Transverse colon (tissue), 4 donors: ENCODE measurements at regions not wholly inside any gene's neighbourhood (a gene's known extent, or its start where the extent isn't known, plus 50 kb on each side); places are given as distances from the start of the nearest gene placed in this dataset.

ENCODE experiments used
- DNase-seq: peaks from one replicate; pipeline ENCODE4 v3.0.0-alpha.2; 2019
- H3K27ac ChIP-seq, 4 donors: fragments of 200-600 bp; sonication (generic); 2 replicates each; pipeline ENCODE4 v1.5.1; 2016 to 2018; ENCODE audit warnings: inconsistent platforms in 4 of 4
- H3K27me3 ChIP-seq: fragments of 200-600 bp; sonication (generic); 2 replicates; pipeline ENCODE4 v1.5.1; 2017; ENCODE audit warnings: inconsistent platforms
- H3K36me3 ChIP-seq, 4 donors: fragments of 200-600 bp; sonication (generic); 2 replicates each; pipeline ENCODE4 v1.5.1; 2017 to 2019; ENCODE audit warnings: inconsistent platforms in 4 of 4
- H3K4me1 ChIP-seq, 4 donors: fragments of 200-600 bp; sonication (generic); 2 replicates each; pipeline ENCODE4 v1.5.1; 2017 to 2020; ENCODE audit warnings: inconsistent platforms in 4 of 4
- H3K4me3 ChIP-seq, 4 donors: fragments of 200-600 bp; sonication (generic); 1 replicate in 1 of 4; 2 replicates in 3 of 4; pipeline versions ENCODE4 v1.5.1 to v1.6.1; 2017 to 2019; ENCODE audit warnings: inconsistent platforms in 4 of 4
- H3K9me3 ChIP-seq, 2 donors: fragments of 200-600 bp; sonication (generic); 2 replicates each; pipeline ENCODE4 v1.5.1; 2017 to 2019; ENCODE audit warnings: inconsistent platforms in 2 of 2
- EP300 ChIP-seq: sonication (generic); formaldehyde crosslinking; IDR thresholded peaks from one replicate; pipeline ENCODE4 v1.6.1; 2017; ENCODE audit warnings: antibody characterized with exemption, low read depth
- POLR2A ChIP-seq: fragments of 450-650 bp; IDR thresholded peaks from one replicate; pipeline ENCODE4 v1.6.1; 2016; ENCODE audit warnings: antibody characterized with exemption, mild to moderate bottlenecking, moderate library complexity
- POLR2AphosphoS5 ChIP-seq, 3 donors: sonication (generic); formaldehyde crosslinking; IDR thresholded peaks; one replicate each; pipeline ENCODE4 v1.6.1; 2016; ENCODE audit warnings: antibody characterized with exemption in 3 of 3
- WGBS, 2 donors: methylation state at CpG; one replicate each; pipeline ENCODE4 v1.1.5; 2018; ENCODE audit warnings: low coverage in 1 of 2; 5-methylcytosine and 5-hydroxymethylcytosine counted together
- in situ Hi-C, 4 donors: fragments of 200-750 bp; cut with MboI; loops; one replicate each; pipeline versions ENCODE4 v1.15.0 to v1.15.1; 2017; ENCODE audit warnings: low sequenced_read_pairs in 3 of 4, low pct_ligation_motif_present in 1 of 4, low pct_unique_long_range_greater_than_20kb in 1 of 4
- intact Hi-C: fragments of 100-400 bp; cut with DNase I; formaldehyde crosslinking; loops from one replicate; pipeline ENCODE4 v1.15.1; 2023; ENCODE audit warnings: low total_unique reads
- TF ChIP-seq, protein P1 (sequence below), 5 experiments: fragments of 200-600 bp in 3 of 5; fragments of 450-650 bp in 2 of 5; sonication (generic) in 3 of 5; IDR thresholded peaks; 1 replicate in 2 of 5; 2 replicates in 3 of 5; pipeline ENCODE4 v1.5.1; 2016 to 2017; ENCODE audit warnings: antibody characterized with exemption in 5 of 5, inconsistent platforms in 3 of 5, mild to moderate bottlenecking in 2 of 5, moderate library complexity in 1 of 5

GRCh38 chr22:48251629-48252028, 1489.2 kb downstream of the TBC1D22A start:
- Histone ChIP-seq H3K27ac (no peak overlapping the region), H3K4me1 (peaks cover 6 to 19% (median 15%) of the 10 kb centered on the region in 4 donors), H3K27me3 (peaks cover 8% of the 10 kb centered on the region), H3K4me3 (no peak overlapping the region), H3K9me3 (no peaks in the 10 kb centered on the region), H3K36me3 (no peaks in the 10 kb centered on the region)
- intact Hi-C loops = no loop called here
- TF ChIP-seq POLR2A (no peak), POLR2AphosphoS5 (IDR thresholded peaks at IDR 0.05) (no peak), EP300 (no peak)
- TF ChIP-seq, protein P1, sequence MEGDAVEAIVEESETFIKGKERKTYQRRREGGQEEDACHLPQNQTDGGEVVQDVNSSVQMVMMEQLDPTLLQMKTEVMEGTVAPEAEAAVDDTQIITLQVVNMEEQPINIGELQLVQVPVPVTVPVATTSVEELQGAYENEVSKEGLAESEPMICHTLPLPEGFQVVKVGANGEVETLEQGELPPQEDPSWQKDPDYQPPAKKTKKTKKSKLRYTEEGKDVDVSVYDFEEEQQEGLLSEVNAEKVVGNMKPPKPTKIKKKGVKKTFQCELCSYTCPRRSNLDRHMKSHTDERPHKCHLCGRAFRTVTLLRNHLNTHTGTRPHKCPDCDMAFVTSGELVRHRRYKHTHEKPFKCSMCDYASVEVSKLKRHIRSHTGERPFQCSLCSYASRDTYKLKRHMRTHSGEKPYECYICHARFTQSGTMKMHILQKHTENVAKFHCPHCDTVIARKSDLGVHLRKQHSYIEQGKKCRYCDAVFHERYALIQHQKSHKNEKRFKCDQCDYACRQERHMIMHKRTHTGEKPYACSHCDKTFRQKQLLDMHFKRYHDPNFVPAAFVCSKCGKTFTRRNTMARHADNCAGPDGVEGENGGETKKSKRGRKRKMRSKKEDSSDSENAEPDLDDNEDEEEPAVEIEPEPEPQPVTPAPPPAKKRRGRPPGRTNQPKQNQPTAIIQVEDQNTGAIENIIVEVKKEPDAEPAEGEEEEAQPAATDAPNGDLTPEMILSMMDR (IDR thresholded peaks at IDR 0.05) = no peak
- in situ Hi-C loops = no loop called here
- no peak for DNase-seq
- 89% methylated on average over 4 of the region's 5 CpGs; no CpG with 5 or more reads in 1 of the 2 donors for WGBS, 2 donors

DNA sequence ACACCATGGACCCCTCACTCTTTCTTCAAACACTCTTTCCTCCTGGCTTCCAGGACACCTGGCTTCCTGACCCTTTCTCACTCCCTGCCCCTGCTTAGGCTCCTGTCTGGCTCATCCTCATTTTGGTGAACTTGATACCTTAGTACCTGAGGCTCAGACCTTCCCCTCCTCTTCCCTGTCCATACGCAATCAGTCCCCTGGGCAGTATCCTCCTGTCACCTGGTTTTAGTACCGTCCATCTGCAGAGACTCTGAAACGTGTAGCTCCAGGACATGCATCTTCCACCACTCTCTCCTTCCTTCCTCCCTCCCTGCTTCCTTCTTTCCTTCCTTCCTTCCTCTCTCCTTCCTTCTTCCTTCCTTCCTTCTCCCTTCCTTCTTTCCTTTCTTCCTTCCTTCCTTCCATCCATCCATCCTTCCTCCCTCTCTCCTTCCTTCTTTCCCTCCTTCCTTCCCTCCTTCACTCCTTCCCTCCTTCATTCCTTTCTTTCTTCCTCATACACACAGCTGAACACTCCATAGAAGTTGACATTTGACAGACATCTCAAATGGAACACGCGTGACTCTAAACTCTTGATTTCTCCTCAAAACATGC, 1488.6 kb downstream of the TBC1D22A start:
- Histone ChIP-seq H3K36me3 (no peaks in the 10 kb centered on the region), H3K9me3 (no peaks in the 10 kb centered on the region), H3K4me1 (peaks cover 6 to 19% (median 15%) of the 10 kb centered on the region in 4 donors), H3K27me3 (peaks cover 8% of the 10 kb centered on the region), H3K4me3 (no peak overlapping the region), H3K27ac (no peak overlapping the region)
- no peak for DNase-seq
- 80 to 90% methylated on average over 4 to 5 of the region's 5 CpGs for WGBS, 2 donors
- in situ Hi-C loops (no loop called here), intact Hi-C loops (no loop called here)
- TF ChIP-seq, protein P1 (IDR thresholded peaks at IDR 0.05) = no peak
- TF ChIP-seq POLR2AphosphoS5 (IDR thresholded peaks at IDR 0.05) = no peak
- TF ChIP-seq EP300 = no peak
- no peak for TF ChIP-seq POLR2A

- intact Hi-C loops = no loop called here
- no peak overlapping the region for H3K27ac ChIP-seq
- DNase-seq = no peak
- in situ Hi-C loops = no loop called here
- H3K36me3 ChIP-seq = no peaks in the 10 kb centered on the region
- 82% methylated on average over 16 of the region's 16 CpGs; no CpG with 5 or more reads in 1 of the 2 donors for WGBS, 2 donors
- H3K4me1 ChIP-seq = peaks cover 6 to 19% (median 15%) of the 10 kb centered on the region in 4 donors
- TF ChIP-seq POLR2A (no peak), EP300 (no peak), POLR2AphosphoS5 (IDR thresholded peaks at IDR 0.05) (no peak)
- TF ChIP-seq, protein P1 (IDR thresholded peaks at IDR 0.05) = no peak
- H3K9me3 ChIP-seq = no peaks in the 10 kb centered on the region
- no peak overlapping the region for H3K4me3 ChIP-seq
- H3K27me3 ChIP-seq = peaks cover 8% of the 10 kb centered on the region
Observed at GRCh38 chr22:48250286-48250895, 1487.9 kb downstream of the TBC1D22A start.

GRCh38 chr22:48249713-48250268, 1487.3 kb downstream of the TBC1D22A start:
- H3K36me3 ChIP-seq = no peaks in the 10 kb centered on the region
- no peak overlapping the region for H3K27ac ChIP-seq
- intact Hi-C loops = no loop called here
- no peak for TF ChIP-seq POLR2A
- TF ChIP-seq, protein P1 (IDR thresholded peaks at IDR 0.05) = no peak
- no peak for TF ChIP-seq POLR2AphosphoS5 (IDR thresholded peaks at IDR 0.05)
- no peak for TF ChIP-seq EP300
- in situ Hi-C loops = no loop called here
- WGBS, 2 donors = 61 to 100% methylated on average over 1 to 7 of the region's 7 CpGs
- H3K4me3 ChIP-seq = no peak overlapping the region
- DNase-seq = no peak
- peaks cover 6 to 14% (median 10%) of the 10 kb centered on the region in 4 donors for H3K4me1 ChIP-seq
- H3K9me3 ChIP-seq = no peaks in the 10 kb centered on the region
- H3K27me3 ChIP-seq = peaks cover 8% of the 10 kb centered on the region
